ENCODE measurements at regions not wholly inside any gene's neighbourhood (a gene's known extent, or its start where the extent isn't known, plus 50 kb on each side); places are given as distances from the start of the nearest gene placed in this dataset.

GRCh38 chr15:46301291-46301690 lies 666.5 kb downstream of the SQOR start:
- Histone ChIP-seq H3K36me3 (ENCODE audit: control insufficient read depth in 2 of 4, insufficient read depth in 4 of 4, low read length in 3 of 4) (no peaks in the 10 kb centered on the region), H3K9ac (replicated peaks in 1 of 4; ENCODE audit: extremely low read depth in 1 of 4, low read depth in 3 of 4, low read length in 3 of 4) (no peak overlapping the region), H2BK5ac (ENCODE audit: low read depth, low read length) (no peak overlapping the region), H2BK15ac (ENCODE audit: low read length) (no peak overlapping the region), H3K79me1 (ENCODE audit: low read depth, low read length) (no peaks in the 10 kb centered on the region), H4K91ac (replicated peaks; ENCODE audit: insufficient read length, low read length) (no peak overlapping the region), H3K14ac (ENCODE audit: insufficient read length) (no peak overlapping the region), H3K56ac (replicated peaks; ENCODE audit: insufficient read length, low read depth, low read length) (no peak overlapping the region), H3K23ac (ENCODE audit: insufficient read length) (no peak overlapping the region), H2BK120ac (replicated peaks; ENCODE audit: low read depth, low read length) (no peak overlapping the region), H4K8ac (ENCODE audit: extremely low read depth, insufficient read depth, low read length) (no peak overlapping the region), H3K23me2 (ENCODE audit: low read depth, low read length) (no peaks in the 10 kb centered on the region), H4K5ac (ENCODE audit: insufficient read length, low read depth, low read length) (no peak overlapping the region), H3K18ac (ENCODE audit: extremely low read depth, low read length) (no peak overlapping the region), H2BK20ac (ENCODE audit: low read length) (no peak overlapping the region), H2BK12ac (ENCODE audit: low read depth, low read length) (no peak overlapping the region), H2AK5ac (ENCODE audit: low read depth, low read length) (no peak overlapping the region), H3K4me1 (replicated peaks in 1 of 4; ENCODE audit: control insufficient read depth in 3 of 4, insufficient read depth in 4 of 4, low read length in 3 of 4) (peaks cover 0 to 8% (median 0%) of the 10 kb centered on the region in 4 experiments; a peak in 2 of 7 replicates), H3K27ac (ENCODE audit: low read depth, low read length) (no peak overlapping the region), H3K9me3 (ENCODE audit: insufficient read depth in 2 of 2, low read depth in 1 of 2, low read length in 1 of 2) (no peaks in the 10 kb centered on the region), H3K79me2 (ENCODE audit: control insufficient read depth in 1 of 2, insufficient read depth in 2 of 2, low read length in 2 of 2) (no peaks in the 10 kb centered on the region), H3K4me2 (ENCODE audit: insufficient read depth in 1 of 2, low read depth in 2 of 2, low read length in 2 of 2) (no peak overlapping the region), H2AFZ (ENCODE audit: low read length) (no peak overlapping the region), H3K27me3 (replicated peaks in 1 of 4; ENCODE audit: control insufficient read depth in 3 of 4, extremely low read depth in 1 of 4, insufficient read depth in 3 of 4, low read length in 3 of 4) (no peaks in the 10 kb centered on the region), H3K4ac (replicated peaks; ENCODE audit: insufficient read length, low read depth, low read length) (no peak overlapping the region), H4K20me1 (replicated peaks in 1 of 2; ENCODE audit: control insufficient read depth in 1 of 2, insufficient read depth in 2 of 2, low read length in 2 of 2) (no peaks in the 10 kb centered on the region), H3K4me3 (ENCODE audit: extremely low read depth in 1 of 4, insufficient read depth in 2 of 4, low read depth in 3 of 4, low read length in 4 of 4) (no peak overlapping the region)
- FAIRE-seq (no peak), DNase-seq (ENCODE audit: low read depth in 1 of 2, low spot score in 2 of 2) (no peak)
- POLR2A ChIA-PET (ENCODE audit: partially characterized antibody) = no interaction called here
- CTCF ChIA-PET (ENCODE audit: partially characterized antibody) = interaction anchor here (0.6 to 2.3 kb wide), 9 partner anchors 8 to 586 kb away, joined by 3 to 14 read pairs (median 4); no protein-coding TSS in a partner anchor
- WGBS, 2 experiments (ENCODE audit: extremely low coverage in 1 of 2, insufficient coverage in 1 of 2, insufficient read length in 1 of 2, insufficient replicate concordance in 2 of 2, low coverage in 1 of 2, low lambda C conversion rate in 2 of 2, missing lambda C conversion rate in 1 of 2) = 62% methylated on average over 5 of the region's 5 CpGs; no CpG with 5 or more reads in 1 of the 2 experiments
- no peak for TF ChIP-seq RXRA (IDR thresholded peaks at IDR 0.05; ENCODE audit: insufficient read depth, low read depth, low read length)
- TF ChIP-seq SUZ12 (IDR thresholded peaks at IDR 0.05; ENCODE audit: low read length) = no peak
- no peak for TF ChIP-seq MAX (IDR thresholded peaks at IDR 0.05)
- no peak for TF ChIP-seq GTF2F1 (IDR thresholded peaks at IDR 0.05; ENCODE audit: borderline replicate concordance, low read depth, low read length)
- no peak for TF ChIP-seq SRF (IDR thresholded peaks at IDR 0.05; ENCODE audit: low read depth, low read length)
- no peak for TF ChIP-seq CBX8 (IDR thresholded peaks at IDR 0.05; ENCODE audit: borderline replicate concordance, low read depth, low read length)
- TF ChIP-seq SP4 (IDR thresholded peaks at IDR 0.05; ENCODE audit: low read length) = no peak
- no peak for TF ChIP-seq CBX5 (IDR thresholded peaks at IDR 0.05; ENCODE audit: low read depth, low read length)
- TF ChIP-seq, protein P1, sequence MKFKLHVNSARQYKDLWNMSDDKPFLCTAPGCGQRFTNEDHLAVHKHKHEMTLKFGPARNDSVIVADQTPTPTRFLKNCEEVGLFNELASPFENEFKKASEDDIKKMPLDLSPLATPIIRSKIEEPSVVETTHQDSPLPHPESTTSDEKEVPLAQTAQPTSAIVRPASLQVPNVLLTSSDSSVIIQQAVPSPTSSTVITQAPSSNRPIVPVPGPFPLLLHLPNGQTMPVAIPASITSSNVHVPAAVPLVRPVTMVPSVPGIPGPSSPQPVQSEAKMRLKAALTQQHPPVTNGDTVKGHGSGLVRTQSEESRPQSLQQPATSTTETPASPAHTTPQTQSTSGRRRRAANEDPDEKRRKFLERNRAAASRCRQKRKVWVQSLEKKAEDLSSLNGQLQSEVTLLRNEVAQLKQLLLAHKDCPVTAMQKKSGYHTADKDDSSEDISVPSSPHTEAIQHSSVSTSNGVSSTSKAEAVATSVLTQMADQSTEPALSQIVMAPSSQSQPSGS (IDR thresholded peaks at IDR 0.05; ENCODE audit: low read length) = no peak
- TF ChIP-seq CTCF (IDR thresholded peaks at IDR 0.05; ENCODE audit: control extremely low read depth in 1 of 3, insufficient read depth in 1 of 3, low read depth in 1 of 3, low read length in 3 of 3) = no peak
- TF ChIP-seq TCF12 (IDR thresholded peaks at IDR 0.05; ENCODE audit: low read depth, low read length) = no peak

All from H1 (cell line).